ENCODE measurements at regions not wholly inside any gene's neighbourhood (a gene's known extent, or its start where the extent isn't known, plus 50 kb on each side); places are given as distances from the start of the nearest gene placed in this dataset.

DNA sequence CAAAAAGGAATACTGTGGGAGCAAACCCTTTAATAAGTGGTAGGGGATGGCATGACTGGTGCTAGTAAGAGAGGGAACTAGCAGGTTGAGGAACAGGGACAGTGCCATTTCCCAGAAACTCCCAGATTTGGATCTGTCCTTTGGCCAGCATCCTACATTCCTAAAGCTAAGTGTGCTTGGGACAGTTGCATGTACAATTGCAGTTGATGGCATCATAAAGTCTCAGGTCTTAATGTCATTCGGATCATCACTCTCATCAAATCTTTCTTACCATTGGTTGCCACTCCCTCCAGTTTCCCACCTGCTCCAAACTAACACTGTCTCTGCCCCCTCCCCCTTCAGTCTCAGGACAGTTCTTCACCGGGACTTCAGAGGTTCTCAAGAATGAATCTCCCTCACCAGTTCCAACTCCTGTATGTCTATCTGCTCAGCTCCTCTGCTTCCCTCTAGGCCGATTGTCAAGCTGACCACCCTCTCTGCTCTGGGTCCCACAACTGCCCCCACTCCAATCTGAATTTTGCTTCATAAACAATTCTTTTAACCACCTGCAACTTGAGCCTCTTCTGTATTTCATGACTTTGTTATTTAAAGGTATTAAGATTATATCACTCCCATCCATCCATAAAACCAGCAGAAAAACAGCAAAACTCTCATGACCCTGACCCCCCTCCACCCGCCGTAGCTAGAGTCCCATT lies 260.8 kb downstream of the CGGBP1 start:
- TF ChIP-seq, protein P1, sequence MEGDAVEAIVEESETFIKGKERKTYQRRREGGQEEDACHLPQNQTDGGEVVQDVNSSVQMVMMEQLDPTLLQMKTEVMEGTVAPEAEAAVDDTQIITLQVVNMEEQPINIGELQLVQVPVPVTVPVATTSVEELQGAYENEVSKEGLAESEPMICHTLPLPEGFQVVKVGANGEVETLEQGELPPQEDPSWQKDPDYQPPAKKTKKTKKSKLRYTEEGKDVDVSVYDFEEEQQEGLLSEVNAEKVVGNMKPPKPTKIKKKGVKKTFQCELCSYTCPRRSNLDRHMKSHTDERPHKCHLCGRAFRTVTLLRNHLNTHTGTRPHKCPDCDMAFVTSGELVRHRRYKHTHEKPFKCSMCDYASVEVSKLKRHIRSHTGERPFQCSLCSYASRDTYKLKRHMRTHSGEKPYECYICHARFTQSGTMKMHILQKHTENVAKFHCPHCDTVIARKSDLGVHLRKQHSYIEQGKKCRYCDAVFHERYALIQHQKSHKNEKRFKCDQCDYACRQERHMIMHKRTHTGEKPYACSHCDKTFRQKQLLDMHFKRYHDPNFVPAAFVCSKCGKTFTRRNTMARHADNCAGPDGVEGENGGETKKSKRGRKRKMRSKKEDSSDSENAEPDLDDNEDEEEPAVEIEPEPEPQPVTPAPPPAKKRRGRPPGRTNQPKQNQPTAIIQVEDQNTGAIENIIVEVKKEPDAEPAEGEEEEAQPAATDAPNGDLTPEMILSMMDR (conservative IDR thresholded peaks at IDR 0.05) = no peak
- WGBS (ENCODE audit: extremely low coverage, insufficient read length, low lambda C conversion rate) = no CpG with 5 or more reads among the region's 5 CpGs
- Histone ChIP-seq H3K27me3 (ENCODE audit: insufficient read depth, low read length) (no peaks in the 10 kb centered on the region; the same call in 1 of the 2 replicates), H2BK5ac (ENCODE audit: insufficient read length, low read length) (no peak overlapping the region), H2AFZ (ENCODE audit: low read length) (no peak overlapping the region), H3K79me2 (ENCODE audit: insufficient read depth, low read length) (no peaks in the 10 kb centered on the region), H3K14ac (ENCODE audit: insufficient read depth, low read length) (no peak overlapping the region), H3K56ac (ENCODE audit: insufficient read length, low read depth, low read length) (no peak overlapping the region), H2AK5ac (ENCODE audit: insufficient read length, low read length) (no peak overlapping the region), H4K8ac (replicated peaks; ENCODE audit: insufficient read length, low read depth, low read length) (no peak overlapping the region), H3K9ac (ENCODE audit: extremely low read depth, insufficient read length, low read length) (no peak overlapping the region), H3K18ac (ENCODE audit: insufficient read length, low read depth, low read length) (no peak overlapping the region), H3K23ac (ENCODE audit: insufficient read length, low read depth, low read length) (no peak overlapping the region), H3K79me1 (ENCODE audit: insufficient read depth, low read depth, low read length, poor library complexity, severe bottlenecking) (no peaks in the 10 kb centered on the region), H4K20me1 (ENCODE audit: control insufficient read depth, insufficient read depth, insufficient read length) (no peaks in the 10 kb centered on the region), H2BK15ac (ENCODE audit: low read depth, low read length) (no peak overlapping the region), H4K5ac (ENCODE audit: insufficient read length, low read depth, low read length) (no peak overlapping the region), H3K4me2 (ENCODE audit: insufficient read depth, insufficient read length, low read length) (no peak overlapping the region), H3K27ac (ENCODE audit: insufficient read length, low read depth, low read length) (no peak overlapping the region), H4K91ac (ENCODE audit: insufficient read length, low read depth, low read length) (no peak overlapping the region), H3K23me2 (ENCODE audit: insufficient read length, low read depth, low read length, poor library complexity, severe bottlenecking) (no peaks in the 10 kb centered on the region), H3T11ph (ENCODE audit: low read length) (no peak overlapping the region), H2BK120ac (ENCODE audit: low read depth, low read length, poor library complexity, severe bottlenecking) (no peak overlapping the region), H3K4me1 (ENCODE audit: insufficient read depth, low read length) (no peaks in the 10 kb centered on the region; the same call in 1 of the 2 replicates), H2BK12ac (ENCODE audit: insufficient read length, low read depth, low read length) (no peak overlapping the region), H3K4ac (ENCODE audit: low read depth, low read length) (no peak overlapping the region), H2BK20ac (ENCODE audit: low read depth, low read length, poor library complexity, severe bottlenecking) (no peak overlapping the region), H3K9me3 (ENCODE audit: control insufficient read depth, low read depth, low read length) (no peaks in the 10 kb centered on the region)
- Mint-ChIP-seq H3K4me1 (peaks cover 20 to 22% of the 10 kb centered on the region in 2 experiments), H3K27ac (peak overlapping the region in 1 of 3 experiments; percentile 42; a peak in 2 of 7 replicates), H3K27me3 (ENCODE audit: low read depth) (peaks cover 28% of the 10 kb centered on the region), H3K9me3 (no peaks in the 10 kb centered on the region), H3K4me3 (no peak overlapping the region), H3K36me3 (ENCODE audit: insufficient read depth in 1 of 3, low read depth in 3 of 3) (no peaks in the 10 kb centered on the region)
- no peak for DNase-seq

Data from H9 (cell line).